Neural cell (in vitro differentiated cells): ENCODE measurements at regions not wholly inside any gene's neighbourhood (a gene's known extent, or its start where the extent isn't known, plus 50 kb on each side); places are given as distances from the start of the nearest gene placed in this dataset.

ENCODE experiments used
- EZH2 ChIP-seq: fragments of 200-600, 300-800 bp; shearing (Covaris generic), sonication (generic); IDR thresholded peaks from 2 replicates; pipeline ENCODE4 v1.6.1; 2014; ENCODE audit warnings: antibody characterized with exemption, low read length, borderline replicate concordance, mild to moderate bottlenecking; ENCODE audit not compliant: insufficient read depth, poor library complexity, severe bottlenecking
- POLR2AphosphoS5 ChIP-seq: IDR thresholded peaks from 2 replicates; pipeline ENCODE4 v1.6.1; 2012
- RAD21 ChIP-seq: fragments of 450-650 bp; conservative IDR thresholded peaks from 2 replicates; pipeline ENCODE4 v1.6.1; 2014; ENCODE audit warnings: antibody characterized with exemption, mild to moderate bottlenecking, moderate library complexity
- SMC3 ChIP-seq: fragments of 450-650 bp; conservative IDR thresholded peaks from 2 replicates; pipeline ENCODE4 v1.6.1; 2014; ENCODE audit warnings: antibody characterized with exemption, mild to moderate bottlenecking, moderate library complexity; ENCODE audit not compliant: poor library complexity
- TF ChIP-seq, protein P1 (sequence below): IDR thresholded peaks from 2 replicates; pipeline ENCODE4 v1.6.1; 2012; ENCODE audit warnings: borderline replicate concordance
- TF ChIP-seq, protein P2 (sequence below): fragments of 450-650 bp; IDR thresholded peaks from 2 replicates; pipeline ENCODE4 v1.5.1; 2014; ENCODE audit warnings: antibody characterized with exemption, mild to moderate bottlenecking, moderate library complexity; ENCODE audit not compliant: poor library complexity, severe bottlenecking

DNA sequence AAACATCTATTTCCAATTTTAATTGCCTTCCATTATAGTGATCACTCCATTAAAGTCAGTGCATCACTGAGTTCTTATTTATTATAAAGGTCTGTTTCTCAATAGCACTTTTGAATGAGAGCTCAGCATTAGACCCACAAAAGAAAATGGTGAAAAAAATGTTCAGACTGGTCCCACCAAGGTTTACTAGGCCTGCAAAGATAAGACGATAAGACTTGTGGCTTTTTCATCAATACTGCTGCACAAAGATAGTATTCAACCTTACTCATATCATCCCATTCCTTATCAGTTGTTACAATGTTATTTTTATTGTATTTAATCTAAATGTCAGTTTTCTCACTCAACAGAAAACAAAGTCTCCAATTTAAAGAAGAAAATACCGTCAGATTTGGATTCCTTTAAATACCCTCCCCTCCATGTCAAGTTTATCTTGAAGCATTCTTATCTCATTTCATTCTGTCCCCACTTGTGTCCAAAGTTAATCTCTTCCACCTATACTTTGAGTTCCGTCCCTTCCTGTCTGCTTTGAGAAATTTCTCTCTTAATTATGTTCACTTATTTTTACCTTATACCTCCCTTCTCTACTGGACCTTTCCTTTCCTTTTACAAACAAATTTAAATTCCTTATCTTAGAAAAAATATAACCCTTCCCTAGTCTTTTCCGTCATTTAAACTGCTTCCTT lies 140.0 kb downstream of the GASK1B start:
- TF ChIP-seq POLR2AphosphoS5 (no peak), SMC3 (no peak), RAD21 (no peak), EZH2 (no peak)
- TF ChIP-seq, protein P1, sequence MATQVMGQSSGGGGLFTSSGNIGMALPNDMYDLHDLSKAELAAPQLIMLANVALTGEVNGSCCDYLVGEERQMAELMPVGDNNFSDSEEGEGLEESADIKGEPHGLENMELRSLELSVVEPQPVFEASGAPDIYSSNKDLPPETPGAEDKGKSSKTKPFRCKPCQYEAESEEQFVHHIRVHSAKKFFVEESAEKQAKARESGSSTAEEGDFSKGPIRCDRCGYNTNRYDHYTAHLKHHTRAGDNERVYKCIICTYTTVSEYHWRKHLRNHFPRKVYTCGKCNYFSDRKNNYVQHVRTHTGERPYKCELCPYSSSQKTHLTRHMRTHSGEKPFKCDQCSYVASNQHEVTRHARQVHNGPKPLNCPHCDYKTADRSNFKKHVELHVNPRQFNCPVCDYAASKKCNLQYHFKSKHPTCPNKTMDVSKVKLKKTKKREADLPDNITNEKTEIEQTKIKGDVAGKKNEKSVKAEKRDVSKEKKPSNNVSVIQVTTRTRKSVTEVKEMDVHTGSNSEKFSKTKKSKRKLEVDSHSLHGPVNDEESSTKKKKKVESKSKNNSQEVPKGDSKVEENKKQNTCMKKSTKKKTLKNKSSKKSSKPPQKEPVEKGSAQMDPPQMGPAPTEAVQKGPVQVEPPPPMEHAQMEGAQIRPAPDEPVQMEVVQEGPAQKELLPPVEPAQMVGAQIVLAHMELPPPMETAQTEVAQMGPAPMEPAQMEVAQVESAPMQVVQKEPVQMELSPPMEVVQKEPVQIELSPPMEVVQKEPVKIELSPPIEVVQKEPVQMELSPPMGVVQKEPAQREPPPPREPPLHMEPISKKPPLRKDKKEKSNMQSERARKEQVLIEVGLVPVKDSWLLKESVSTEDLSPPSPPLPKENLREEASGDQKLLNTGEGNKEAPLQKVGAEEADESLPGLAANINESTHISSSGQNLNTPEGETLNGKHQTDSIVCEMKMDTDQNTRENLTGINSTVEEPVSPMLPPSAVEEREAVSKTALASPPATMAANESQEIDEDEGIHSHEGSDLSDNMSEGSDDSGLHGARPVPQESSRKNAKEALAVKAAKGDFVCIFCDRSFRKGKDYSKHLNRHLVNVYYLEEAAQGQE: no peak
- TF ChIP-seq, protein P2, sequence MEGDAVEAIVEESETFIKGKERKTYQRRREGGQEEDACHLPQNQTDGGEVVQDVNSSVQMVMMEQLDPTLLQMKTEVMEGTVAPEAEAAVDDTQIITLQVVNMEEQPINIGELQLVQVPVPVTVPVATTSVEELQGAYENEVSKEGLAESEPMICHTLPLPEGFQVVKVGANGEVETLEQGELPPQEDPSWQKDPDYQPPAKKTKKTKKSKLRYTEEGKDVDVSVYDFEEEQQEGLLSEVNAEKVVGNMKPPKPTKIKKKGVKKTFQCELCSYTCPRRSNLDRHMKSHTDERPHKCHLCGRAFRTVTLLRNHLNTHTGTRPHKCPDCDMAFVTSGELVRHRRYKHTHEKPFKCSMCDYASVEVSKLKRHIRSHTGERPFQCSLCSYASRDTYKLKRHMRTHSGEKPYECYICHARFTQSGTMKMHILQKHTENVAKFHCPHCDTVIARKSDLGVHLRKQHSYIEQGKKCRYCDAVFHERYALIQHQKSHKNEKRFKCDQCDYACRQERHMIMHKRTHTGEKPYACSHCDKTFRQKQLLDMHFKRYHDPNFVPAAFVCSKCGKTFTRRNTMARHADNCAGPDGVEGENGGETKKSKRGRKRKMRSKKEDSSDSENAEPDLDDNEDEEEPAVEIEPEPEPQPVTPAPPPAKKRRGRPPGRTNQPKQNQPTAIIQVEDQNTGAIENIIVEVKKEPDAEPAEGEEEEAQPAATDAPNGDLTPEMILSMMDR: no peak
